Islet of Langerhans (tissue), 1 donor: ENCODE measurements at regions not wholly inside any gene's neighbourhood (a gene's known extent, or its start where the extent isn't known, plus 50 kb on each side); places are given as distances from the start of the nearest gene placed in this dataset.
A peak's percentile ranks its signal among the peaks of the same experiment; 100 is the strongest.

Source experiments
- FAIRE-seq: peaks from one replicate; lab custom pipeline; 2011; peaks lifted over from hg19 to GRCh38; lab: Jason Lieb, UNC

- FAIRE-seq, result no peak
These were observed 443.2 kb downstream of the TOX3 start for GRCh38 chr16:52103791-52104190.

- no peak for FAIRE-seq
These were observed 445.7 kb downstream of the TOX3 start for GRCh38 chr16:52101246-52101645.

- no peak for FAIRE-seq
These were observed 447.6 kb downstream of the TOX3 start for GRCh38 chr16:52099382-52099781.

- FAIRE-seq, result no peak
These were observed 451.5 kb downstream of the TOX3 start for GRCh38 chr16:52095471-52095870.

- FAIRE-seq, result no peak
These were observed 454.8 kb downstream of the TOX3 start for GRCh38 chr16:52092126-52092525.

- no peak for FAIRE-seq
These were observed 456.9 kb downstream of the TOX3 start for GRCh38 chr16:52090080-52090479.

GRCh38 chr16:52089476-52089875 is 457.5 kb downstream of the TOX3 start:
- FAIRE-seq, result no peak

GRCh38 chr16:52086901-52087300 is 460.0 kb downstream of the TOX3 start:
- no peak for FAIRE-seq

- FAIRE-seq, result no peak
These were observed 468.0 kb downstream of the TOX3 start for GRCh38 chr16:52078716-52079655.

GRCh38 chr16:52077607-52078006 is 469.3 kb downstream of the TOX3 start:
- FAIRE-seq, result no peak

- FAIRE-seq, result no peak
These were observed 470.1 kb downstream of the TOX3 start for GRCh38 chr16:52076801-52077201.

- FAIRE-seq, result no peak
These were observed 470.6 kb downstream of the TOX3 start for GRCh38 chr16:52076332-52076731.

GRCh38 chr16:52074133-52074532 is 472.8 kb downstream of the TOX3 start:
- no peak for FAIRE-seq

- no peak for FAIRE-seq
These were observed 473.9 kb downstream of the TOX3 start for GRCh38 chr16:52073024-52073423.

- FAIRE-seq, result no peak
These were observed 475.8 kb downstream of the TOX3 start for GRCh38 chr16:52071101-52071500.

- FAIRE-seq, result no peak
These were observed 476.4 kb downstream of the TOX3 start for GRCh38 chr16:52070341-52071057.

GRCh38 chr16:52069866-52070265 is 477.1 kb downstream of the TOX3 start:
- peak; percentile 98 for FAIRE-seq

GRCh38 chr16:52068447-52069074 is 478.4 kb downstream of the TOX3 start:
- FAIRE-seq, result peak; percentile 88

GRCh38 chr16:52066962-52067361 is 480.0 kb downstream of the TOX3 start:
- no peak for FAIRE-seq

GRCh38 chr16:52056259-52056658 is 490.7 kb downstream of the TOX3 start:
- no peak for FAIRE-seq

GRCh38 chr16:52055381-52055780 is 491.6 kb downstream of the TOX3 start:
- FAIRE-seq, result no peak

GRCh38 chr16:52054326-52054725 is 492.6 kb downstream of the TOX3 start:
- no peak for FAIRE-seq

- FAIRE-seq, result no peak
These were observed 494.1 kb downstream of the TOX3 start for GRCh38 chr16:52052818-52053217.
